Nucleus accumbens (tissue), 56 donors: ENCODE measurements at regions not wholly inside any gene's neighbourhood (a gene's known extent, or its start where the extent isn't known, plus 50 kb on each side); places are given as distances from the start of the nearest gene placed in this dataset.
"Not testable (repeated sequence)": the region's sequence is repeated elsewhere in the genome, so short reads cannot be mapped to it uniquely, and the experiment has no call there.

Source experiments
- DNase-seq, 56 donors: peaks; one replicate each; lab custom pipeline; 2025; lab: John Stamatoyannopoulos, UW

DNA sequence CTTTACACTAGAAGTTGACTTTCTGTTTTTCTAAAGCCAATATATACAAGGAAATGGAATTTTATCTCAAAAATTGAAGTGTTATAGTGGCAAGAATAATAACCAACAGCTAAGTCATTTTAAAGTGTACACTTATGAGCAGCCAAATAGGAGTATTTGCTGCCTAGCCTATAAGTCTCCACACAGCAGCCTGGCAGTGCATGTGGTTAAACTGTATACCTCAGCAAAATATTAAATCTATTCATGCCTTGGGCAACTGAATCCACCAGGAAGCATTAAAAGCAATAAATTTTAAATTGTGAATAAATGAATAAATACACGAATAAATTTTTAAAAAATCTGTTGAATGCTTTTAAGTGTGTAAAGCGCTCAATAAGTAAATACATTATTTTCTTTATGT lies 432.4 kb upstream of the RORB start:
- DNase-seq = no peak

DNA sequence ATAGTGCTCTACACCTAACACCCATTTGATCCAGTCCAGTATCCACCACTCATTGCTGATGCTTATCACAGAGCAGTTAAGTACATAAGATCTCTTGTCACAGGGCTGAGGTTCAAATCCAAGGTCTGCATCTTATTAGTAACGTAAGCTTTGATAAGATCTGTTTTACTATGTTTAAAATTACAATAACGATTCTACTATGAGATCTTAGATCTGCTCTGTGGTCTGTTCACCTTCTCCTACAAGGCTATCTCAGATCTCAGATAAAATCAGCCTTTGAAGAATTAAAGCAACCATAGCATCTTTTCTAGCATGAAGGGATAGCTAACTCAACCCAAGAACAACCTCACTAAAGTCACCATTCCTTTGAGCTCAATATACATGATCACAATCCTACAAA lies 431.0 kb upstream of the RORB start:
- DNase-seq = no peak

DNA sequence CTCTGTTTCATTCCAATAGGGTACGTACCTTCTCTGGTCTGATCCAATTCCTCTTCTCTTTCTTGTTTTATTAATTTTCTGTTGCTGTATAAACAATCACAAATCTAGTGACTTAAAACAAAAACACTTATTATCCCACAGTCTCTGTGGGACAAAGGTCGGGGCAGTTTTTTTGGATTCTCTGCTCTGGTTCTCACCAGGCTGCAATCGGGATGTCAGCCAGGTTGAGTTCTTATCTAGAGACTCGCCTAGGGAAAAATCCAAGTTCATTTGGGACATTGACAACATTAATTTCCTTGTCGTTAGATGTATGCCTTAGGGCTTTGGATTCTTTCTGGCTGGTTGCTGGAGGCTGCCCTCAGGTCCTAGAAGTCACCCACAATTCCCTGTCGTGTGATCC lies 430.5 kb upstream of the RORB start:
- DNase-seq = no peak

GRCh38 chr9:74071502-74071901 lies 425.6 kb upstream of the RORB start:
- no peak for DNase-seq

DNA sequence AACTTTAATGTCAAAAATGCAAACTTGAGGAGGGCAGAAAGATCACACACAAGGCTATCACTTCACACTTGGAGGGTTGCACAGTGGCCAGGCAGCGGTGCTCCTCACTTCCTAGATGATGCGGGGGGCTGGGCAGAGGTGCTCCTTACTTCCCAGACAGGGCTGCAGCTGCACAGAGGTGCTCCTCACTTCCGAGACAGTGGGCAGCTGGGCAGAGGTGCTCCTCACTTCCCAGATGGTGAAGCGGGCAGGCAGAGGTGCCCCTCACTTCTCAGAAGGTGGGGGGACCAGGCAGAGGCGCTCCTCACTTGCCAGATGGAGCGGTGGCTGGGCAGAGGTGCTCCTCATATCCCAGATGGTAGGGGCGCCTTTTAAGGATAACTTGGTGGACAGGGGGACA lies 423.2 kb upstream of the RORB start:
- no peak for DNase-seq

- DNase-seq = no peak
These were observed 418.5 kb upstream of the RORB start for GRCh38 chr9:74078647-74079046.

DNA sequence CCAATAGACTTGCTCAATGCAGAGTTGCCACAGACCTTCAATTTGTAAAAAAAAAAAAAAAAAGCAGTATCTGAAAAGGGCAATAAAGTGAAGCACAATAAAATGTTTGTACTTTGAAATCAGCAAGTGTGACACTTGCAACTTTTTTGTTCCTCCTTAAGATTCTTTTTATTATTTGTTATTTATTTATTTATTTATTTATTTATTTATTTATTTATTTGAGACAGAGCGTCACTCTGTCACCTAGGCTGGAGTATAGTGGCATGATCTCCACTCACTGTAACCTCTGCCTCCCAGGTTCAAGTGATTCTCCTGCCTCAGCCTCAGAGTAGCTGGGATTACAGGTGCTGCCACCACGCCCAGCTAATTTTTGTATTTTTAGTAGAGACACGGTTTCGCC lies 416.5 kb upstream of the RORB start:
- not testable (repeated sequence) for DNase-seq

- DNase-seq = no peak
These were observed 413.3 kb upstream of the RORB start for GRCh38 chr9:74083681-74084433.

DNA sequence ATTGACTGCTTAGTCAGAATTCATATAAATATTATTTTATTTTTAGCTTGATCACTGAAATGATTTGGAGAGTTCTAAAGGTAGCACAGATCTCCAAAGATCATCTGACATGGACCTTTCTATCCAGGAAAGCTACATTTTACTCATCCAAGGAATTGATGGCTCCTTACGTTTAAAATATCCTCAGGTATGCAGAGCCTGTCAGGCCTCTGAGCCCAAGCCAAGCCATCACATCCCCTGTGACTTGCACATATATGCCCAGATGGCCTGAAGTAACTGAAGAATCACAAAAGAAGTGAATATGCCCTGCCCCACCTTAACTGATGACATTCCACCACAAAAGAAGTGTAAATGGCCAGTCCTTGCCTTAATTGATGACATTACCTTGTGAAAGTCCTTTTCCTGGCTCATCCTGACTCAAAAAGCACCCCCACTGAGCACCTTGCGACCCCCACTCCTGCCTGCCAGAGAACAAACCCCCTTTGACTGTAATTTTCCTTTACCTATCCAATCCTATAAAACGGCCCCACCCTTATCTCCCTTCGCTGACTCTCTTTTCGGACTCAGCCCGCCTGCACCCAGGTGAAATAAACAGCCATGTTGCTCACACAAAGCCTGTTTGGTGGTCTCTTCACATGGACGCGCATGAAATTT lies 411.6 kb upstream of the RORB start:
- DNase-seq = not testable (repeated sequence)

GRCh38 chr9:74090921-74091320 lies 406.2 kb upstream of the RORB start:
- not testable (repeated sequence) for DNase-seq

- DNase-seq = no peak
These were observed 404.7 kb upstream of the RORB start for GRCh38 chr9:74092491-74092834.

DNA sequence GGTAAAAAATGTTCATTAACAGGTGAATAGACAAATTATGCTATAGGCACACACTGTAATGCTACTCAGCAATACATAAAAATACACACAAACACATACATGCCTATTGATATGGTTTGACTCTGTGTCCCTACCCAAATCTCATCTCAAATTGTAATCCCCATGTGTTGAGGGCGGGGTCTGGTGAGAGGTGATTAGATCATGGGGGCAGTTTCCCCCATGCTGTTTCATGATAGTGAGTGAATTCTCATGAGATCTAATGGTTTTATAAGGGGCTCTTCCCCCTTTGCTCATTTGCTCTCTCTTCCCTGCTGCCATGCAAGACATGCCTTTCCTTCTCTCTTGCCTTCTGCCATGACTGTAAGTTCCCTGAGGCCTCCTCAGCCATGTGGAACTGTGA lies 403.1 kb upstream of the RORB start:
- DNase-seq = not testable (repeated sequence)

GRCh38 chr9:74094766-74095165 lies 402.4 kb upstream of the RORB start:
- no peak for DNase-seq

DNA sequence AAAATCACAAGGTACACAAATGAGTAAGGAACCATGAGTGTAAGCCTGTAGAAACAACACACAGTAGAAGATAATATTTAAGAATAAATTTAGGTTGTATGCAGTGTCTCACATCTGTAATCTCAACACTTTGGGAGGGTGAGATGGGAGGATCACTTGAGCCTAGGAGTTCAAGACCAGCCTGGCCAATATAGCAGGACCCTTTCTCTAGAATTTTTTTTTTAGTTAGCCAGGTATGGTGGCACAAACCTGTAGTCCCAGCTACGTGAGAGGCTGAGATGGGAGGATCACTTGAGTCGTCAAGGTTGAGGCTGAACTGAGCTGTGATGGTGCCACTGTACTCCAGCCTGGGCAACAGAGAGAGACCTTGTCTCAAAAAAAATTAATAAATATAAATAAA lies 401.2 kb upstream of the RORB start:
- no peak for DNase-seq

DNA sequence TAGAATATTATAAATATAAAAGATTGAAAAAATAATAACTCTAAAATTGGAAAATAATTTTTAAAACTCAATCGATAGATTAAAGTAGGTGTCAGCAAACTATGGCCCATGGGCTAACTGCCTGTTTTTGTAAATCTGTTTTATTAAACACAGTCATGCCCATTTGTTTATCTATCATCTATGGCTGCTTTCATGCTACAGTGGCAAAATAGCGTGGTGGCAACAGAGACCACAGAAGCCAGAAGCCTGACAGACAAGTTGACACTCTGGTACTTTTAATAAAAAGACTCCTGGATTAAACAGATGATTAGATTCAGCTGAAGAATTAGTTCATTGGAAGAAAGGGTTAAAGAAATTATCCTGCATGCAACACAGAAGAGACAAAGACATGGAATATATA lies 400.7 kb upstream of the RORB start:
- DNase-seq = no peak

- DNase-seq = no peak
These were observed 397.1 kb upstream of the RORB start for GRCh38 chr9:74100042-74100441.

DNA sequence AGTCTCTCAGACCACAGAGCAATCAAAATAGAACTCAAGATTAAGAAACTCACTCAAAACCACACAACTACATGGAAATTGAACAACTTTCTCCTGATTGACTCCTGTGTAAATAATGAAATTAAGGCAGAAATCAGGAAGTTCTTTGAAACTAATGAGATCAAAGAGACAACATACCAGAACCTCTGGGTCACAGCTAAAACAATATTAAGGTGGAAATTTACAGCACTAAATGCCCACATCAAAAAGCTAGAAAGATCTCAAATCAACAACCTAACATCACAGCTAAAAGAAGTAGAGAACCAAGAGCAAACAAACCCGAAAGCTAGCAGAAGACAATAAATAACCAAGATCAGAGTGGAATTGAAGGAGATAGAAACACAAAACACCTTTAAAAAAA lies 395.0 kb upstream of the RORB start:
- not testable (repeated sequence) for DNase-seq

GRCh38 chr9:74102702-74103101 lies 394.4 kb upstream of the RORB start:
- DNase-seq = no peak

GRCh38 chr9:74107692-74108091 lies 389.4 kb upstream of the RORB start:
- no peak for DNase-seq

DNA sequence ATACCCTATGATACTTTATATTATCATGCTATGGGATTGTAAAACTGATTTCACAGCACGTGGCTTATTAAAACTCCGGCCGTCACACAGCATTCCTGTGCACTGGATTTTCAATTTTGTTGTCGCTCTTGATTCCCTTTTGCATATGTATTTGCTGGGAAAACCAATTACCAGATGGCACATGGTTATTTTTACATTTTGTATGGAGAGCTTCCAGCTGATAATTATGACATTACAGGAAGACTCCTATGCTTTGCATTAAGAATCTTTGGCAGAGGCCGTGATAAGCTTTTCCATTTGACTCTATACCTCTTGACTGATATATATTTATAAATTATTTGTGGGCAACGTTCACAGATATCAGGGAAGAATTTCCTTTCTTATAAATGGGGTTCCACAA lies 381.2 kb upstream of the RORB start:
- no peak for DNase-seq

- DNase-seq = no peak
These were observed 380.0 kb upstream of the RORB start for GRCh38 chr9:74117151-74117550.

DNA sequence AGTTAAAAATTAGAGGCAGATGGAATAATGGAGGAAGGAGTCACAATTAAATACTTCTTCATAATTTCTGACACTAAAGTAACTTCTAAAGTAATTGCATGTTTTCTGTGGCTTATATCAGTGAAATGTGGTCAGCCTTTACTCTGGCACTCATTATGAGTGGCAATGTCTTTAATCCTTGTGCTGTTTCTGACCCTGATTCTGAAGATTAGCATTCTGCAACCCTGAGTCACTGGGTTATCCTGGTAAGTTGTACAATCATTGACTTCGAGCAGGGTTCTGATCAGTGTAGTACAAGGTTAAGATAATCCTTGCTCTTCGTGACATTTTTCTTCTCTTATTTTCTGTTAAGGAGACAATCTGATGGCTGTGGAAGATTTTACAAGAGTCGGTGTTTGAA lies 379.4 kb upstream of the RORB start:
- DNase-seq = no peak

GRCh38 chr9:74120061-74120460 lies 377.1 kb upstream of the RORB start:
- DNase-seq = no peak
